Mesothelial cell of epicardium (in vitro differentiated cells): ENCODE measurements at regions not wholly inside any gene's neighbourhood (a gene's known extent, or its start where the extent isn't known, plus 50 kb on each side); places are given as distances from the start of the nearest gene placed in this dataset.

Experiments used
- DNase-seq, 2 experiments: peaks; one replicate each; pipeline ENCODE4 v3.0.0; 2021; ENCODE audit warnings: low spot score in 2 of 2; ENCODE audit not compliant: unreplicated experiment in 2 of 2
- H3K27ac Mint-ChIP-seq: 2 replicates; pipeline ENCODE4 v1.8.0; 2021; ENCODE audit warnings: mixed read lengths
- H3K27me3 Mint-ChIP-seq: 2 replicates; pipeline ENCODE4 v1.8.0; 2021; ENCODE audit warnings: low read depth, mixed read lengths
- H3K36me3 Mint-ChIP-seq: 2 replicates; pipeline ENCODE4 v1.8.0; 2021; ENCODE audit warnings: mixed read lengths
- H3K4me1 Mint-ChIP-seq: 2 replicates; pipeline ENCODE4 v1.8.0; 2021; ENCODE audit warnings: mixed read lengths
- H3K4me3 Mint-ChIP-seq: 2 replicates; pipeline ENCODE4 v1.8.0; 2021; ENCODE audit warnings: mild to moderate bottlenecking, moderate library complexity, mixed read lengths
- H3K9me3 Mint-ChIP-seq: 2 replicates; pipeline ENCODE4 v1.8.0; 2021; ENCODE audit warnings: mixed read lengths
- CTCF ChIP-seq: fragments of 200-600 bp; sonication (generic); IDR thresholded peaks from one replicate; pipeline ENCODE4 v1.5.0; 2021; ENCODE audit warnings: antibody characterized with exemption; ENCODE audit not compliant: unreplicated experiment

- peaks cover 46% of the 10 kb centered on the region for H3K27me3 Mint-ChIP-seq
- H3K9me3 Mint-ChIP-seq, result peaks cover 10% of the 10 kb centered on the region
- H3K4me1 Mint-ChIP-seq, result peaks cover 14% of the 10 kb centered on the region
- H3K36me3 Mint-ChIP-seq, result no peaks in the 10 kb centered on the region
- DNase-seq, result no peak
- no peak for TF ChIP-seq CTCF
- H3K27ac Mint-ChIP-seq, result no peak overlapping the region
- H3K4me3 Mint-ChIP-seq, result no peak overlapping the region
Observed at GRCh38 chr7:131900785-131901287, 344.4 kb upstream of the PODXL start.

GRCh38 chr7:131899271-131900030 lies 343.0 kb upstream of the PODXL start:
- DNase-seq, result no peak
- peaks cover 14% of the 10 kb centered on the region for H3K4me1 Mint-ChIP-seq
- H3K36me3 Mint-ChIP-seq, result no peaks in the 10 kb centered on the region
- H3K27me3 Mint-ChIP-seq, result peaks cover 51% of the 10 kb centered on the region
- no peak for TF ChIP-seq CTCF
- H3K9me3 Mint-ChIP-seq, result peaks cover 10% of the 10 kb centered on the region
- H3K4me3 Mint-ChIP-seq, result no peak overlapping the region
- H3K27ac Mint-ChIP-seq, result no peak overlapping the region

- TF ChIP-seq CTCF, result no peak
- Mint-ChIP-seq H3K4me3 (no peak overlapping the region), H3K36me3 (no peaks in the 10 kb centered on the region), H3K9me3 (peaks cover 10% of the 10 kb centered on the region), H3K4me1 (peaks cover 14% of the 10 kb centered on the region), H3K27me3 (peaks cover 61% of the 10 kb centered on the region), H3K27ac (no peak overlapping the region)
- no peak for DNase-seq
Observed at GRCh38 chr7:131898418-131898817, 342.0 kb upstream of the PODXL start.

GRCh38 chr7:131897790-131898165 lies 341.4 kb upstream of the PODXL start:
- H3K9me3 Mint-ChIP-seq, result peaks cover 10% of the 10 kb centered on the region
- peaks cover 14% of the 10 kb centered on the region for H3K4me1 Mint-ChIP-seq
- H3K4me3 Mint-ChIP-seq, result no peak overlapping the region
- DNase-seq, result no peak
- H3K36me3 Mint-ChIP-seq, result no peaks in the 10 kb centered on the region
- H3K27me3 Mint-ChIP-seq, result peaks cover 66% of the 10 kb centered on the region
- no peak overlapping the region for H3K27ac Mint-ChIP-seq
- no peak for TF ChIP-seq CTCF

- no peak for TF ChIP-seq CTCF
- Mint-ChIP-seq H3K4me1 (peaks cover 14% of the 10 kb centered on the region), H3K9me3 (peaks cover 7% of the 10 kb centered on the region), H3K36me3 (no peaks in the 10 kb centered on the region), H3K27ac (no peak overlapping the region), H3K4me3 (no peak overlapping the region), H3K27me3 (peaks cover 72% of the 10 kb centered on the region)
- peak in 1 of 2 experiments; percentile 21 for DNase-seq
Observed at GRCh38 chr7:131897016-131897789, 340.8 kb upstream of the PODXL start.
